Loucy (cell line): ENCODE measurements at regions not wholly inside any gene's neighbourhood (a gene's known extent, or its start where the extent isn't known, plus 50 kb on each side); places are given as distances from the start of the nearest gene placed in this dataset.

ENCODE experiments used
- CTCF ChIP-seq: fragments of 200-600 bp; sonication (generic); conservative IDR thresholded peaks from 2 replicates; pipeline ENCODE4 v1.5.1; 2014; ENCODE audit warnings: mild to moderate bottlenecking, antibody characterized with exemption, low read length
- EZH2phosphoT487 ChIP-seq: fragments of 200-600 bp; IDR thresholded peaks from 2 replicates; pipeline ENCODE4 v1.6.1; 2018; ENCODE audit warnings: antibody characterized with exemption, mild to moderate bottlenecking, moderate library complexity, borderline replicate concordance

- TF ChIP-seq CTCF (no peak), EZH2phosphoT487 (no peak)
Observed at GRCh38 chr6:40256831-40257230, 322.6 kb upstream of the MOCS1 start.
